IMR-90 (cell line): ENCODE measurements at regions not wholly inside any gene's neighbourhood (a gene's known extent, or its start where the extent isn't known, plus 50 kb on each side); places are given as distances from the start of the nearest gene placed in this dataset.

Experiments
- CTCF ChIP-seq: conservative IDR thresholded peaks from 2 replicates; pipeline ENCODE4 v1.5.1; 2012; ENCODE audit warnings: mild to moderate bottlenecking, low read depth, low read length, improper control_type of control experiment
- POLR2A ChIP-seq: IDR thresholded peaks from 2 replicates; pipeline ENCODE4 v1.6.1; 2012; ENCODE audit warnings: mild to moderate bottlenecking, low read depth, low read length
- RAD21 ChIP-seq: IDR thresholded peaks from 2 replicates; pipeline ENCODE4 v1.6.1; 2012; ENCODE audit warnings: low read length, improper control_type of control experiment

GRCh38 chr6:134407791-134408190 is 89.9 kb upstream of the SGK1 start:
- no peak for TF ChIP-seq RAD21
- no peak for TF ChIP-seq POLR2A
- TF ChIP-seq CTCF: no peak
